Thoracic aorta (tissue), 2 donors: ENCODE measurements at regions not wholly inside any gene's neighbourhood (a gene's known extent, or its start where the extent isn't known, plus 50 kb on each side); places are given as distances from the start of the nearest gene placed in this dataset.

Source experiments
- ATAC-seq: fragments of 150-250 bp; one replicate; pipeline ENCODE4 v1.8.0; 2017; ENCODE audit warnings: low read depth; ENCODE audit not compliant: insufficient number of reproducible peaks, low FRiP score
- DNase-seq: peaks from one replicate; pipeline ENCODE4 v3.0.0-alpha.2; 2020; ENCODE audit warnings: low spot score
- H3K27ac ChIP-seq, 2 donors: fragments of 200-600 bp; sonication (generic); 1 replicate in 1 of 2; 2 replicates in 1 of 2; pipeline ENCODE4 v1.5.1; 2016; ENCODE audit warnings: mild to moderate bottlenecking in 2 of 2, moderate library complexity in 2 of 2
- H3K27me3 ChIP-seq: fragments of 200-600 bp; sonication (generic); replicated peaks from 2 replicates; pipeline ENCODE4 v1.6.0; 2016; ENCODE audit warnings: mild to moderate bottlenecking; ENCODE audit not compliant: insufficient read depth
- H3K36me3 ChIP-seq: fragments of 200-600 bp; sonication (generic); one replicate; pipeline ENCODE4 v1.5.1; 2016
- H3K4me1 ChIP-seq, 2 donors: fragments of 200-600 bp; sonication (generic); 1 replicate in 1 of 2; 2 replicates in 1 of 2; pipeline versions ENCODE4 v1.5.1 to v1.6.0; 2016; ENCODE audit warnings: low read depth in 2 of 2, mild to moderate bottlenecking in 1 of 2; ENCODE audit not compliant: control insufficient read depth in 1 of 2
- H3K4me3 ChIP-seq: fragments of 200-600 bp; sonication (generic); 2 replicates; pipeline ENCODE4 v1.5.1; 2016; ENCODE audit warnings: mild to moderate bottlenecking
- H3K9me3 ChIP-seq: fragments of 200-600 bp; sonication (generic); 2 replicates; pipeline ENCODE4 v1.5.1; 2016
- CTCF ChIP-seq: fragments of 200-600 bp; sonication (generic); IDR thresholded peaks from one replicate; pipeline ENCODE4 v1.5.1; 2019; ENCODE audit warnings: antibody characterized with exemption

- no peak overlapping the region for H3K27ac ChIP-seq
- no peaks in the 10 kb centered on the region for H3K9me3 ChIP-seq
- H3K4me1 ChIP-seq: no peaks in the 10 kb centered on the region
- ATAC-seq (no peak), DNase-seq (no peak)
- H3K27me3 ChIP-seq: no peaks in the 10 kb centered on the region
- no peaks in the 10 kb centered on the region for H3K36me3 ChIP-seq
- TF ChIP-seq CTCF: no peak
- no peak overlapping the region for H3K4me3 ChIP-seq
These were observed 837.6 kb downstream of the FAM133A start for GRCh38 chrX:94511564-94511963.

DNA sequence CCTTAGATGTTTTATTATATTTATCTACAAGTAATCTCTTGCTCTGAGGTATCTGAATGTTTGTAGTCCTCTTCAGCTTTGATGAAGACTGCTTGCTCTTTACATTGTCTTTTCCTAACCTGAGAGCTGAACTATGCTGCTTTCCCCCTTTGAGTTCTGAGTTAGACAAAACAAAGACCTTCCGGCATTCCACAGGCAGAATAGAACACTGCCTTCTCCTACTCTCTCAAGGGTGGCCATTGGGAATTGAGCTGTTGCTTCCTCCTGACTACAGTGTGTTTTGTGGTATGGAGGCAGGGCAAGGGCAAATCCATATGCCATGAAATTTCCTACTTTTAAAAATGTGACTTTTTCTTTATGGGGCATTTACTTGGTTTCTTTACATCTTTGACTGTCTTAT, 841.0 kb downstream of the FAM133A start:
- DNase-seq: no peak
- Histone ChIP-seq H3K4me3 (no peak overlapping the region), H3K36me3 (no peaks in the 10 kb centered on the region), H3K4me1 (no peaks in the 10 kb centered on the region), H3K27ac (no peak overlapping the region), H3K27me3 (no peaks in the 10 kb centered on the region), H3K9me3 (no peaks in the 10 kb centered on the region)
- no peak for ATAC-seq
- TF ChIP-seq CTCF: no peak

DNA sequence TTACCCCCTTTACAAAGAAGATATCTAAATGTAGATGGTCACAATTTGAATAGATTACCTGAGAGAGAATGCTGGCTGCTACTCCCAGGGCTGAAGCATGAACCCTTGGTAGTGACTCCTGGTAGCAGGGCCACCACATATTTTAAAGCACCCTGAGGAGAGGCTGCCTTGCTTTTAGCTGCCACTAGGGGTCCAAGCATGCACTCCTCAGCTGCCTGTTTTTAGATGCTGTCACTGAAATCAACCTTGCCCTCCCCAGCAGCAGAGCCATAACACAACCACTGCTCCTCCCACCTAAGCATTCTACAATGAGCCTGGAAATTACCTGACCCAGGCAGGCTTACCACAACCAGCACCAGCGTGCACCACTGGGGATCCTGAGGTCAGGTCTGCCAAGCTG, 850.9 kb downstream of the FAM133A start:
- H3K9me3 ChIP-seq: no peaks in the 10 kb centered on the region
- no peak for ATAC-seq
- DNase-seq: no peak
- H3K4me1 ChIP-seq: no peaks in the 10 kb centered on the region
- no peak for TF ChIP-seq CTCF
- no peaks in the 10 kb centered on the region for H3K36me3 ChIP-seq
- H3K27me3 ChIP-seq: no peaks in the 10 kb centered on the region
- H3K27ac ChIP-seq: no peak overlapping the region
- H3K4me3 ChIP-seq: no peak overlapping the region

DNA sequence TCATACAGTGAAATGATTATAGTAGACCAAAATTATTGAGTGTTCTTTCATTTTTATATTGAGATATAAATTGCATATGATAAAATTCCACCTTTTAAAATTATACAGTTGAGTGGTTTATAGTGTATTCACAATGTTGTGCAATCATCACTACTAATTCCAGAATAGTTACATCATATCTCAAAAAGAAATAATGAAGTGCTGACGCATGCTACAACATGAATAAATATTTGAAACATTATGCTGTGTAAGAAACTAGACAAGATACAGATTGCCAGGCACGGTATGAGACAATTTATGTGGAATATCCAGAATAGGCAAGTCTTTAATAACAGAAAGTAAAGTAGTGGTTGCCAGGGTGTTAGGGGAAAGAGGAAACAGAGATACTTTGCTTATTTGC, 871.7 kb downstream of the FAM133A start:
- ATAC-seq (no peak), DNase-seq (no peak)
- no peaks in the 10 kb centered on the region for H3K27me3 ChIP-seq
- H3K4me1 ChIP-seq: no peaks in the 10 kb centered on the region
- no peak for TF ChIP-seq CTCF
- H3K9me3 ChIP-seq: no peaks in the 10 kb centered on the region
- no peaks in the 10 kb centered on the region for H3K36me3 ChIP-seq
- no peak overlapping the region for H3K27ac ChIP-seq
- H3K4me3 ChIP-seq: no peak overlapping the region

- no peak for TF ChIP-seq CTCF
- no peaks in the 10 kb centered on the region for H3K4me1 ChIP-seq
- DNase-seq (no peak), ATAC-seq (no peak)
- no peak overlapping the region for H3K4me3 ChIP-seq
- H3K9me3 ChIP-seq: no peaks in the 10 kb centered on the region
- no peaks in the 10 kb centered on the region for H3K27me3 ChIP-seq
- H3K36me3 ChIP-seq: no peaks in the 10 kb centered on the region
- H3K27ac ChIP-seq: no peak overlapping the region
These were observed 877.8 kb downstream of the FAM133A start for GRCh38 chrX:94551831-94552230.
